ENCODE measurements at regions not wholly inside any gene's neighbourhood (a gene's known extent, or its start where the extent isn't known, plus 50 kb on each side); places are given as distances from the start of the nearest gene placed in this dataset.

- DNase-seq (ENCODE audit: low spot score), result no peak
- no peak for TF ChIP-seq CTCF (IDR thresholded peaks at IDR 0.05; ENCODE audit: extremely low read depth, missing control alignments)
Observed at GRCh38 chr5:28414619-28415018, 1376.2 kb upstream of the CDH9 start.

- DNase-seq (ENCODE audit: low spot score), result no peak
- no peak for TF ChIP-seq CTCF (IDR thresholded peaks at IDR 0.05; ENCODE audit: extremely low read depth, missing control alignments)
Observed at GRCh38 chr5:28408651-28409050, 1370.3 kb upstream of the CDH9 start.

GRCh38 chr5:28408186-28408585 lies 1369.8 kb upstream of the CDH9 start:
- no peak for TF ChIP-seq CTCF (IDR thresholded peaks at IDR 0.05; ENCODE audit: extremely low read depth, missing control alignments)
- DNase-seq (ENCODE audit: low spot score), result no peak

GRCh38 chr5:28404363-28405071 lies 1366.1 kb upstream of the CDH9 start:
- no peak for TF ChIP-seq CTCF (IDR thresholded peaks at IDR 0.05; ENCODE audit: extremely low read depth, missing control alignments)
- DNase-seq (ENCODE audit: low spot score), result no peak

GRCh38 chr5:28403846-28404245 lies 1365.5 kb upstream of the CDH9 start:
- no peak for TF ChIP-seq CTCF (IDR thresholded peaks at IDR 0.05; ENCODE audit: extremely low read depth, missing control alignments)
- DNase-seq (ENCODE audit: low spot score), result no peak

GRCh38 chr5:28402590-28403301 lies 1364.4 kb upstream of the CDH9 start:
- no peak for TF ChIP-seq CTCF (IDR thresholded peaks at IDR 0.05; ENCODE audit: extremely low read depth, missing control alignments)
- no peak for DNase-seq (ENCODE audit: low spot score)

GRCh38 chr5:28400076-28400475 lies 1361.7 kb upstream of the CDH9 start:
- DNase-seq (ENCODE audit: low spot score), result no peak
- no peak for TF ChIP-seq CTCF (IDR thresholded peaks at IDR 0.05; ENCODE audit: extremely low read depth, missing control alignments)
